ENCODE measurements at regions not wholly inside any gene's neighbourhood (a gene's known extent, or its start where the extent isn't known, plus 50 kb on each side); places are given as distances from the start of the nearest gene placed in this dataset.
A peak's percentile ranks its signal among the peaks of the same experiment; 100 is the strongest.

DNA sequence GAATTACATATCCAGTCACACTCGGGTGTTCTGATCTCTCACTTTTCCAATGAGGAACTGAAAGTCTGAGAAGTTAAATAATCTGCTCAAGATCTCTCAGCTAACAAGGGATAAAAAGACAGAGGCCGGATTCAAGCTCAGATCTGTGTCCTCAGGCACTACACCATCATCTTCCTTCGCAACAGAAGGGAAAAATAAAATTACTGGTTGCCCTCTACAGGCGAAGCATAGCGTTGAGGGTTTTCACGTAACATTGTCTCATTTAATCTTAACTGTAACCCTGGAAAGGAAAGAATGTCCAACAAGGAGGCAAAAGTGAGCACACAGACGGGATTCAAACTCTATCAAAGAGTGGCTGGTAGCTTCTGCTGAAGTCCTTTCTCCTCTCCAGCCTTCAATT lies 67.8 kb upstream of the ANKEF1 start:
- H3K4me3 ChIP-seq (ENCODE audit: low read depth, low read length) = no peak overlapping the region
- DNase-seq (ENCODE audit: low read depth) = peak; percentile 40
- TF ChIP-seq, protein P1, sequence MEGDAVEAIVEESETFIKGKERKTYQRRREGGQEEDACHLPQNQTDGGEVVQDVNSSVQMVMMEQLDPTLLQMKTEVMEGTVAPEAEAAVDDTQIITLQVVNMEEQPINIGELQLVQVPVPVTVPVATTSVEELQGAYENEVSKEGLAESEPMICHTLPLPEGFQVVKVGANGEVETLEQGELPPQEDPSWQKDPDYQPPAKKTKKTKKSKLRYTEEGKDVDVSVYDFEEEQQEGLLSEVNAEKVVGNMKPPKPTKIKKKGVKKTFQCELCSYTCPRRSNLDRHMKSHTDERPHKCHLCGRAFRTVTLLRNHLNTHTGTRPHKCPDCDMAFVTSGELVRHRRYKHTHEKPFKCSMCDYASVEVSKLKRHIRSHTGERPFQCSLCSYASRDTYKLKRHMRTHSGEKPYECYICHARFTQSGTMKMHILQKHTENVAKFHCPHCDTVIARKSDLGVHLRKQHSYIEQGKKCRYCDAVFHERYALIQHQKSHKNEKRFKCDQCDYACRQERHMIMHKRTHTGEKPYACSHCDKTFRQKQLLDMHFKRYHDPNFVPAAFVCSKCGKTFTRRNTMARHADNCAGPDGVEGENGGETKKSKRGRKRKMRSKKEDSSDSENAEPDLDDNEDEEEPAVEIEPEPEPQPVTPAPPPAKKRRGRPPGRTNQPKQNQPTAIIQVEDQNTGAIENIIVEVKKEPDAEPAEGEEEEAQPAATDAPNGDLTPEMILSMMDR (conservative IDR thresholded peaks at IDR 0.05; ENCODE audit: low read depth, low read length) = peak; percentile 65

DNA sequence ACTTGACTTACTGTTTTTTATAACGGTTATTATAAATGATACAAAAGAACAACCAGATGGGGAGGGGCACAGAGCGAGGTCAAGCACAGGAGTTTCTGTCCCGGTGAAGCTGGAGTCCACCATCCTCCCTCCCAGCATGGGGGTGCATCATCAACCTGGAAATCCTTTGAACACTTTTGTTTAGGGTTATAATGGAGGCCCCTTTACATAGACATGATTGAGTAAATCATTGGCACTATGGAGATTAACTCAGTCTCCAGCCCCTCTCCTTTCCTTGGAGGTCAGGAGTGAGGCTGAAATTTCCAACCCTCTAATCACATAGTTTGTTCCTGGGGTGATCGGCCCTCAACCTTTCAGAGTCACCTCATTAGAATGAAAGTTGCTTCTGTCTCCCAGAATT lies 71.8 kb upstream of the ANKEF1 start:
- DNase-seq (ENCODE audit: low read depth) = no peak
- no peak overlapping the region for H3K4me3 ChIP-seq (ENCODE audit: low read depth, low read length)
- TF ChIP-seq, protein P1 (conservative IDR thresholded peaks at IDR 0.05; ENCODE audit: low read depth, low read length) = no peak

DNA sequence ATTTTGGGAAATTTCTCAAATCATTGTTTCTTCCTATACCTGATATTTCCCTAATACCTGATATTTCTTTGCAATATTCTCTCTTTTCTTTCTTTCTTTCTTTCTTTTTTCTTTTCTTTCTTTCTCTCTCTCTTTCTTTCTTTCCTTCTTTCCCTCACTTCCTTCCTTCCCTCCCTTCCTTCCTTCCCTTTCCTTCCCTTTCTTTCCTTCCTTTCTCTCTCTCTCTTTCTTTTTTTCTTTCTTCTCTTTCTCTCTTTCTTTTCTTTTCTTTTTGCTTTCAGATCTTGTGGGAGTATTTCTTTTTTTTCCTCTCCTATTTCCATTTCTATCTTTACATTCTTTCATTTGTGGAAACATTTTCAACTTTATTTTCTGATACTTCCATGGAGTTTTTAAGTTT lies 76.1 kb upstream of the ANKEF1 start:
- no peak for DNase-seq (ENCODE audit: low read depth)
- H3K4me3 ChIP-seq (ENCODE audit: low read depth, low read length) = no peak overlapping the region
- TF ChIP-seq, protein P1 (conservative IDR thresholded peaks at IDR 0.05; ENCODE audit: low read depth, low read length) = no peak

DNA sequence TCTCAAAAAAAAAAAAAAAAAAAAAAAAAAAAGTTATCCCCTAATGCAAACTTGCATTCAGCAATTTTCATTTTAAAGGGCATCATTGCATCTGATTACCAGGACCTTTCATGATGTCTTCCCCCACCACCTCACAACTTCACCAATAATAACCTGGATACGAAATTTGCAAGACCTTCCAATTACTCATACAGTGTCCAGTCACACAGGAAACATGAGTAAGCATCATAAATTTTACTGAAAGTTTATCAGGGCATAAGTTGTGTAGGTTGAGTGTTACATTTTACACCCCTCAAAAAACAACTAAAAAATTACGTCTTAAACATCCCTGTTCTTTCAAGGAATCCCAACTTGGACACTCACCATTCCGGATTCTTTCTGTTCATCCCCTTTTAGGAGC lies 79.1 kb upstream of the ANKEF1 start:
- H3K4me3 ChIP-seq (ENCODE audit: low read depth, low read length) = no peak overlapping the region
- DNase-seq (ENCODE audit: low read depth) = peak; percentile 18
- TF ChIP-seq, protein P1 (conservative IDR thresholded peaks at IDR 0.05; ENCODE audit: low read depth, low read length) = no peak

DNA sequence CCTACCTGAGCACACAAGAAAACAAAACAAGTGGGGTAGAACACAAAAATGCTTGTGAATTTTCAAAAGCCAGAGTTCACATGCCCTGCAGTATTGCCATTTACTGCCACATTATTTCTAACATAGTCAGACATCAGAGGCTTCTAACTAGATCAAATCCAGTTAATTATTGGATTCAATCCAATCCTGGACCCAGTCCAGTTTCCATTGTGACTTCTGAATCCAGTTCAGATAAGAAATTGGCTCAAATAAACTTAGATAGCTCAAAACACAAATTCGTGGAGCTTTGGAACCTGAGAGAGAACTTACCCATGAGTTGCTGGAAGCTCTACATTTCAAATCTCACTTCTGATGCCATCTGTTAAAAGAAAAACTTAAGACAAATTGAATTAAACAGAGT lies 85.2 kb upstream of the ANKEF1 start:
- TF ChIP-seq, protein P1 (conservative IDR thresholded peaks at IDR 0.05; ENCODE audit: low read depth, low read length) = no peak
- DNase-seq (ENCODE audit: low read depth) = no peak
- H3K4me3 ChIP-seq (ENCODE audit: low read depth, low read length) = no peak overlapping the region

DNA sequence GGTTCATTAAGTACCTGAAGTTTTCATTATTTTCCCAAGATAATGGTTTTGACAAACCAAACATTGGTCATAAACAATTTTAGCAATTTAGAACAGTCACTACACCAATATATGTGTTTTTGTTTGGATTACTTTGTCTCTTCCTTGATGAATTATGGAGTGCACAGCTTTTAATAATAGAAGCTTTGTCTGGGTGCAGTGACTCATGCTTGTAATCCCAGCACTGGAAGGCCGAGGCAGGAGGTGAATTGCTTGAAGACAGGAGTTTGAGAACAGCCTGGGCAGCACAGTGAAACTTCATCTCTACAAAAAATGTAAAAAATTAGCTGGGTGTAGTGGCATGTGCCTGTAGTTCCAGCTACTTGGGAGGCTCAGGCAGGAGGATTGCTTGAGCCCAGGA lies 89.4 kb upstream of the ANKEF1 start:
- DNase-seq (ENCODE audit: low read depth) = peak; percentile 22
- no peak overlapping the region for H3K4me3 ChIP-seq (ENCODE audit: low read depth, low read length)
- TF ChIP-seq, protein P1 (conservative IDR thresholded peaks at IDR 0.05; ENCODE audit: low read depth, low read length) = no peak

DNA sequence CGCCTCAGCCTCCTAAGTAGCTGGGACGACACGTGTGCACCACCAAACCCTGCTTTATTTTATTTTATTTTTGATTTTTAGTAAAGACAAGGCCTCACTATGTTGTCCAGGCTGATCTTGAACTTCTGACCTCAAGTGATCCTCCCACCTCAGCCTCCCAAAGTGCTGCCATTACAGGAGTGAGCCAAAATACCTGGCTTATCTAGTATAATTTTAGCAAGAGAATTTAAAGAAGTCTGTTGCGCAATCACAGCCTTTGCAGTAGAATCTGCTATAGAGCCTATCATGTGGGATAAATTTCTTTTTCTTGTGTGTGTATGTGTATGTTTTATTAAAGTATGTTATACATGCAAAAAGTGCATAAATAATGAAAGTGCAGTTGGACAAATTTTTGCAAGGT lies 92.1 kb upstream of the ANKEF1 start:
- H3K4me3 ChIP-seq (ENCODE audit: low read depth, low read length) = no peak overlapping the region
- DNase-seq (ENCODE audit: low read depth) = peak; percentile 5
- TF ChIP-seq, protein P1 (conservative IDR thresholded peaks at IDR 0.05; ENCODE audit: low read depth, low read length) = no peak
